ENCODE measurements at regions not wholly inside any gene's neighbourhood (a gene's known extent, or its start where the extent isn't known, plus 50 kb on each side); places are given as distances from the start of the nearest gene placed in this dataset.

DNA sequence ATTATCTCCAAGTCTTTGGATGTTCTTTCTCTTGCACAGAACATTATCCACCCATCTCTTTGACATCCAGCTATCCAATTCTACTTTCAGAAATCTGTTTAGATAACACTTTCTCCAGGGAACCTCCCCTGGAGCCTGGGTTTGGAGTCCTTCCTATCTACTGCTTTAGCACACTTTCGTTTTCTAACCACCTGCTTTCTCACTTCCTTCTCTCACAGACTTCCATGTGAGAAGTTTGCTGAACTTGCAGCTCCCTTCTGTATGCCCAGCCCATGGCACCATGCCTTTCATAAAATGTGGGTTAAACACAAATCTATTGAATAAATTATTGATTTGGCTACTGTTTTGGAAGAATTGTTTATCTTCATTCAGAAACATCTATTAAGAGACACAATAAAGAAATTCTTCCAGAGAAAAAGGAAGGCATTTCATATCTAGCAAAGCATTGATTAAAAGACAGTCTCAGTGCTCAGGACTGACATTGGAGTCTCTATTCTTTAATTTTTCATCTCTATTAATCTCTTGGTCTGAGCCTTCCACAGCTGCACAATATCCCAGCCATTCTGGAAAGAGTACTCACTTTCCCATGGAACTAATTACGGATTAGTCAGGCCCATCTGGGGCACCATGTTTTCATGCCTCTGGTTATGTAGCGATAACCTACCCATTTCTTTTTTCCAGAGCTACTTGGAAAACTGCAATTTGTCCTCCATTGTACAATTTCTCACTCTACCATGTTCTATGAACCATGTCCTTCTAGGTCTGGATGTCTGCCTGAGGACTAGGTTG is 1077.3 kb downstream of the SORCS3 start:
- no peaks in the 10 kb centered on the region for H3K36me3 ChIP-seq
- no peaks in the 10 kb centered on the region for H3K27me3 ChIP-seq
- TF ChIP-seq POLR2A (IDR thresholded peaks at IDR 0.05; ENCODE audit: low read depth) (no peak), POLR2AphosphoS5 (IDR thresholded peaks at IDR 0.05) (no peak), EP300 (IDR thresholded peaks at IDR 0.05) (no peak)
- TF ChIP-seq, protein P1, sequence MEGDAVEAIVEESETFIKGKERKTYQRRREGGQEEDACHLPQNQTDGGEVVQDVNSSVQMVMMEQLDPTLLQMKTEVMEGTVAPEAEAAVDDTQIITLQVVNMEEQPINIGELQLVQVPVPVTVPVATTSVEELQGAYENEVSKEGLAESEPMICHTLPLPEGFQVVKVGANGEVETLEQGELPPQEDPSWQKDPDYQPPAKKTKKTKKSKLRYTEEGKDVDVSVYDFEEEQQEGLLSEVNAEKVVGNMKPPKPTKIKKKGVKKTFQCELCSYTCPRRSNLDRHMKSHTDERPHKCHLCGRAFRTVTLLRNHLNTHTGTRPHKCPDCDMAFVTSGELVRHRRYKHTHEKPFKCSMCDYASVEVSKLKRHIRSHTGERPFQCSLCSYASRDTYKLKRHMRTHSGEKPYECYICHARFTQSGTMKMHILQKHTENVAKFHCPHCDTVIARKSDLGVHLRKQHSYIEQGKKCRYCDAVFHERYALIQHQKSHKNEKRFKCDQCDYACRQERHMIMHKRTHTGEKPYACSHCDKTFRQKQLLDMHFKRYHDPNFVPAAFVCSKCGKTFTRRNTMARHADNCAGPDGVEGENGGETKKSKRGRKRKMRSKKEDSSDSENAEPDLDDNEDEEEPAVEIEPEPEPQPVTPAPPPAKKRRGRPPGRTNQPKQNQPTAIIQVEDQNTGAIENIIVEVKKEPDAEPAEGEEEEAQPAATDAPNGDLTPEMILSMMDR (IDR thresholded peaks at IDR 0.05): no peak
- H3K9me3 ChIP-seq: no peaks in the 10 kb centered on the region
- intact Hi-C loops (cut with DNase I): no loop called here
- no peak for DNase-seq (ENCODE audit: extremely low spot score)
- 81% methylated on average over 3 of the region's 3 CpGs for WGBS
- H3K27ac ChIP-seq (replicated peaks in 1 of 4): no peak overlapping the region
- H3K4me3 ChIP-seq: no peak overlapping the region
- no peaks in the 10 kb centered on the region for H3K4me1 ChIP-seq

DNA sequence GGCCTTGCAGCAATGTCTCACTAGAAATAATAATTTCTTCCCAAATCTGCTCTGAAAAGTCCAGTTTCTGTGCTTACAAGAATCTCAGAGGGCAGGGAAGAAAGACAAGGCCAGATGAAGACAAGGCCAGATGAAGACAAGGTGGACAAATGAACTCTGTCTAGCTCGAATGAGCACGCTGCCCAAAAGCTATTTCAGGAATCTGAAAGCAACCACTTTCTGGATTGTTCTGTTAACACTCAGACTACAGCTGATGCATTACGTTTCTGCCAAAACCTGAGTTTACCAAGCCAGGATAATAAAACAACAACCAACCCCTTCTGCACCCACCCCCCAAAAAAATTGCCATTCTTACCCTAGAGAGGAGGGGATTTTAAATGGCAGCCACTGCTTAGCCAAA is 1073.6 kb downstream of the SORCS3 start:
- TF ChIP-seq POLR2AphosphoS5 (IDR thresholded peaks at IDR 0.05) (no peak), EP300 (IDR thresholded peaks at IDR 0.05) (no peak), POLR2A (IDR thresholded peaks at IDR 0.05; ENCODE audit: low read depth) (no peak)
- TF ChIP-seq, protein P1 (IDR thresholded peaks at IDR 0.05): no peak
- H3K27ac ChIP-seq (replicated peaks in 1 of 4): no peak overlapping the region
- no peaks in the 10 kb centered on the region for H3K4me1 ChIP-seq
- H3K9me3 ChIP-seq: peaks cover 0 to 8% (median 0%) of the 10 kb centered on the region in 4 donors
- intact Hi-C loops (cut with DNase I): no loop called here
- 72% methylated on average over 3 of the region's 3 CpGs for WGBS
- DNase-seq (ENCODE audit: extremely low spot score): no peak
- H3K27me3 ChIP-seq: no peaks in the 10 kb centered on the region
- H3K4me3 ChIP-seq: no peak overlapping the region
- no peaks in the 10 kb centered on the region for H3K36me3 ChIP-seq

DNA sequence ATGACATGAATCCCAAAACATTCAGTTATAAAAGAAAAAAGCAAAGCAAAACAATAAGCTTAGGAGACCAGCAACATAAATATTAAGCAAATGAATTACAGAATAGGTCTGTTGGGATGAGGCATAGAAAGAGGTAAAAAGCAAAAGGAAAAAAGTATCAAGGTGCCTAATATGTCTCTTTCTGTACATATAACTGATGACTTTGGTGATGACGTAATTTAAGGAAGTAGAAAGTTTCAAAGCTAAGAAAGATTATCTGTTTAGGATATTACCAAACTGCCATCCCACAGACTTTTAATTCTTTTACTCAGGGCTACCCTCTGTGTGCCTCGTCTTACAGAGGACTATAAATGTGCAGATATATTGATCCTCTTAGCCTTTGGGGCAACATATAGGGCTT is 1066.5 kb downstream of the SORCS3 start:
- no peak for DNase-seq (ENCODE audit: extremely low spot score)
- H3K27ac ChIP-seq (replicated peaks in 1 of 4): no peak overlapping the region
- H3K27me3 ChIP-seq: no peaks in the 10 kb centered on the region
- no peak for TF ChIP-seq POLR2AphosphoS5 (IDR thresholded peaks at IDR 0.05)
- TF ChIP-seq, protein P1 (IDR thresholded peaks at IDR 0.05): no peak
- H3K4me3 ChIP-seq: no peak overlapping the region
- H3K9me3 ChIP-seq: peaks cover 0 to 9% (median 0%) of the 10 kb centered on the region in 4 donors
- intact Hi-C loops (cut with DNase I): no loop called here
- no peaks in the 10 kb centered on the region for H3K36me3 ChIP-seq
- 83% methylated on average over 2 of the region's 2 CpGs for WGBS
- H3K4me1 ChIP-seq: no peaks in the 10 kb centered on the region

DNA sequence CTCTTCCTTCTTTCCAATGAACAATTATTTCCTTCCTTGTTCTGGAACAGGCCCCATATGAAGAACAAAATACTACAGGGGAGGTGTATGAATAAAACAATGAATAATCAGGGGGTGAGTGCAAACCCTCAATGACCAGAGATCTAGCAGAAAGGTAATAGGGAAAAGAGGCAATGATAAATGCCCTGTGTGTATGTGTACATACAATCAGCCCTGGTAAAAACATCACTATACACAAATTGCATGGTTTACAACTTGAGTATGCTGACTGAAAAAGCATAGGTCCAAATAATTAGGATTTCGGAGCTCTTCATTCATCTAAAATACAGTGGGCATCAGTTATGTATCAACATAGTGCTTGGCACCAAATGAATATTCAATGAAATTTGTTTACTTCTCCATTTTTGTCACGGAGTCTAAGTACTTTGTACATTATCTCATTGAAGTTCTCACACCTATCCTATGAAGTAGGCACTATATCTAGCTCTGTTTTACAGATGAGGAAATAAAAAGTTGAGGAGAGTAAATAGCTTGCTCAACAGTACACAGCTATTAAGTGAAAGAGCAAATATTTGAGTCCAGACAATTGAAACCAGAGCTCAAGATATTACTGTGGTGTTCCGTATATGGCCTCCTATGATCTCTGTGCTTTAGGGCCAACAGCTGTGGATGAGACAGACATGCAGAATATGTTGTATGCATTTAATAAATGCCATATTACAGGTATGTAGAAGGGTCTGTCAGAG is 1065.4 kb downstream of the SORCS3 start:
- no peak for DNase-seq (ENCODE audit: extremely low spot score)
- H3K36me3 ChIP-seq: no peaks in the 10 kb centered on the region
- H3K27ac ChIP-seq (replicated peaks in 1 of 4): no peak overlapping the region
- H3K9me3 ChIP-seq: peaks cover 0 to 9% (median 0%) of the 10 kb centered on the region in 4 donors
- intact Hi-C loops (cut with DNase I): no loop called here
- 89% methylated on average over 3 of the region's 3 CpGs for whole genome bisulfite sequencing
- H3K27me3 ChIP-seq: no peaks in the 10 kb centered on the region
- H3K4me1 ChIP-seq: no peaks in the 10 kb centered on the region
- TF ChIP-seq EP300 (IDR thresholded peaks at IDR 0.05): no peak
- TF ChIP-seq, protein P1 (IDR thresholded peaks at IDR 0.05): no peak
- no peak for TF ChIP-seq POLR2AphosphoS5 (IDR thresholded peaks at IDR 0.05)
- TF ChIP-seq POLR2A (IDR thresholded peaks at IDR 0.05; ENCODE audit: low read depth): no peak
- H3K4me3 ChIP-seq: no peak overlapping the region

Data from esophagus muscularis mucosa (tissue), 4 donors.